NCI-H1105 treated with DMSO at 0.1 percent for 48 hours (cell line): ENCODE measurements at regions not wholly inside any gene's neighbourhood (a gene's known extent, or its start where the extent isn't known, plus 50 kb on each side); places are given as distances from the start of the nearest gene placed in this dataset.
"Not testable (repeated sequence)": the region's sequence is repeated elsewhere in the genome, so short reads cannot be mapped to it uniquely, and the experiment has no call there.

ENCODE experiments used
- DNase-seq: peaks from one replicate; lab custom pipeline; 2025; lab: John Stamatoyannopoulos, UW

DNA sequence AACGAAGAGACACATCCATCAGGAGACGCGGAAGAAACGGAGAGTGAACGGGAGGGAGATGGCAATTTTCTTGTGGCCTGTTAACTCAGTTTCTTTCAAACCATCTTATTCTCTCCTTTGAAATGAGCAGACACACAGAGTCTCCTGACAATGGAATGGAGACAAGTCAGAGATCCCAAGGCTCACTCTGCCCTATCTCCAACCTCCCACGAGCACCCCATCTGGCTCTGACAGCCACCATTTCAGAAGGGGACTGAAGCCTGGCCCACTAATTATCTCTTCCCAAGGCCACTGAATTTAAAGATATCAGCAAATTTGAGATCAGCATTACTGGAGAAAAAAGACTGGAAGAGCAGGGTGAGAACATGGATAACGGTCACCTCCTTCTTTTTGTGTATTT is 215.6 kb downstream of the DHX15 start:
- DNase-seq, result no peak

DNA sequence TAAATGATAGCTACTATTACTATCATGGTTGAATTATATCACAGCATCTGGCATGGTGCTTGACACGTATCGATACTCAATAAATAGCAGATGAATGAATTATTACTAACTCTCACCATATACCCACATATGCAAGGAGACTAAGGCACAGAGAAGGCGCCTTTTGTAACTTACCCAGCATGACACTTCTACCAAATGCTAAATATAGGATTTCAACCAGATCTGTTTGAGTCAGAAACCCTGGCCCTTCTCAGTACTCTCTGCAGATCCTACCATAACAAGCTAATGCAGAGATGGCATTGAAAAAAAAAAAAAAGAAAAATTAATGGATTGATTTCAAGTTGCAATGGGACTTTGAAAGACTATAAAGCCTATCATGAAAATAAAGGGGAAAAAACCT is 219.5 kb downstream of the DHX15 start:
- no peak for DNase-seq

DNA sequence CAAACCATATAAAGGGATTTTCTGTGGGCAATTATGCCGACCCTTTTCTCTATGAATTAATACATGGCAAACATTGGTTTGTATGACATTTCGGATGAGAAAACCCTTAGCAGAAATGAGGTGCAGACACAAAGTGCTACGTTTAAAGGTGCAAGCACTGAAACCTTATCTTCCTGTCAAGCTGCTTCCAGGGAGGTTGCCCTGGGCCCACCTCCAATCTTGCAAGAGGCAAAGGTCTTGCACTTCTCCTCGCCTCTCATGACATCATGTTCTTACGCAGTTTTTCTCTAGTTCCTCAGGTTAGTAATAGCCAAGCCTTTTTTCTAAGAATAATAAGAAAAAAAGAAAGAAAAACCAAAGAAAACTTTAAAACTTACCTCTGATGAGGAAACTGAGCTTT is 220.1 kb downstream of the DHX15 start:
- DNase-seq, result no peak

DNA sequence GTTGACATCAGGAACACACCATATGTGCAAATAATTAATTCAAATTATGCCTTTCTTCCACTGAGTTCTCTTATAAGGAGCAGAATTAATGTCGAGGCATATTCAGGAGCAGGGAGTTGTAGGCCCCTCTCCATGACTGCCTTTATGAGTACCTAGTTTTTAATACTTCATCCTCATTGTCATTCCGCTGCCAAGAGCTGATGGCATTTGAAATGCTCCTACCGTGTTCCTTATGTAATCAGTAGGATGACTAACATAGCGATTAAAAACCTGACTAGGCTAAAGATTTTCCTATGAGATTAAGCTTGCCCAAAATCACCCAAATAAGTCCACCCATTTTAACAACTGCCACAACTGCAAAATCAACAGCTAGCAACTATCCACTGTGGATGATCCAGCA is 220.6 kb downstream of the DHX15 start:
- no peak for DNase-seq

DNA sequence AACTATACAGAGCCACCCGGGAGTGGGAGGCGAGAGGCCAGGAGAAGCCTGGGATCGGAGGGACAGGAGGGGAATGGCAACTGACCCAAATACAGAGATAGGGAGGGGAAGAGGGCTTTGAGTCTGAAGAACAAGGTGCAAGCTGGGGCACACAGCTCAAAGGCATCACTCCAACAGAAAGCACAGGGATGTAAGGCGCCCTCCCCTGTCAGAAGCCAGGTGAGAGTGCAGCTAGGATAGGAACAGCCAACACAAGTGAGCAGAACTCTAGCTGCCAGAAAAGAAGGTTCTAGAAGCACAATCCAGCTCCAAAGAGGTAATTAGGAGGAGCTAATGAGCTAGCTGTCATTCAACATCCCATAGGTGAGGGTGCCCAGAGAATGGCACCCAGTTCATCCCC is 232.2 kb downstream of the DHX15 start:
- no peak for DNase-seq

DNA sequence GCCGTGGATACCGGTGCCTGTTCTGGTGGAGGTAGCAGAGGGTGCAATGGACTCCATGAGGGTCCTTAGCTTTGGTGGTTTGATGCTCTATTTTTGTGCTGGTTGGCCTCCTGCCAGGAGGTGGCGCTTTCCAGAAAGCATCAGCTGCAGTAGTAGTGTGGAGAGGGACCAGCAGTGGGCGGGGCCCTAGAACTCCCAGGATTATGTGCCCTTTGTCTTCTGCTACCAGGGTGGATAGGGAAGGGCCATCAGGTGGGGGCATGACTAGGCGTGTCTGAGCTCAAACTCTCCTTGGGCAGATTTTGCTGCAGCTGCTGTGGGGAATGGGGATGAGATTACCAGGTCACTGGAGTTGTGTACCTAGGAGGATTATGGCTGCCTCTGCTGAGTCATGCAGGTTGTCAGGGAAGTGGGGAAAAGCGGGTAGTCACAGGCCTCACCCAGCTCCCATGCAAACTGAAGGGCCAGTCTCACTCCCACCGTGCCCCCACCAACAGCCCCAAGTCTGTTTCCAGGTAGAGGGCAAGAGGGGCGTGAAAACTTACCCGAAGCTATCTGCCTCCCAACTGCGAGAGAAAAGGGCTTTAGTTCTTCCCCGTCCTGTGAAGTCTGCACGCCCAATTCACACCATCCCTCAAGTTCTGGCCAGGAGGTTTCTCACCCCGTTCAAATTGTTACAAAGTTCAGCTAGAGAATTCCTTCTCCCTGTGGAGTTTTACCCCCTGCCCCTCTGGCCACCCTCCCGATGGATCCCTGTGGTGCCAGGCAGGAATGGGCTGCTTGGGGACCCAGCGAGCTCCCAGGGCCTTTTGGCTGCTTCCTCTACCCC is 235.0 kb downstream of the DHX15 start:
- not testable (repeated sequence) for DNase-seq

DNA sequence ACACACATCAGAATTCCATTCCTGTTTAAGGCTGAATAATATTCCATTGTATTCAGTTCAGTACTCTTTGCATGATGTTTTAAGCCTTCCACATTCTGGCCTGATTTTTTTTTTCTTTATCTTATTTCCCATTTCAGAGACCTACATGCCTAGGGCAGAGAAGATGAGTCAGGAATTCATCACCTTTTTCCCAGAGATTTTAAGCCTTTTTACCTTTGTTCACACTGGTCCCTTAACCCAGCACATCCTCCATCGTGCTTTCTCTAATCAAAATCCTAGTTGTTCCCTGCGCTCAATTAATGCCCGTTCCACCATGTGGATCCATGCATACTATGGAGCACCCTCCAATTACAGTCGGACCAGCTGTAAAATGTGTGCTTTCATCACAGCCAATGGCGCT is 245.1 kb downstream of the DHX15 start:
- no peak for DNase-seq

DNA sequence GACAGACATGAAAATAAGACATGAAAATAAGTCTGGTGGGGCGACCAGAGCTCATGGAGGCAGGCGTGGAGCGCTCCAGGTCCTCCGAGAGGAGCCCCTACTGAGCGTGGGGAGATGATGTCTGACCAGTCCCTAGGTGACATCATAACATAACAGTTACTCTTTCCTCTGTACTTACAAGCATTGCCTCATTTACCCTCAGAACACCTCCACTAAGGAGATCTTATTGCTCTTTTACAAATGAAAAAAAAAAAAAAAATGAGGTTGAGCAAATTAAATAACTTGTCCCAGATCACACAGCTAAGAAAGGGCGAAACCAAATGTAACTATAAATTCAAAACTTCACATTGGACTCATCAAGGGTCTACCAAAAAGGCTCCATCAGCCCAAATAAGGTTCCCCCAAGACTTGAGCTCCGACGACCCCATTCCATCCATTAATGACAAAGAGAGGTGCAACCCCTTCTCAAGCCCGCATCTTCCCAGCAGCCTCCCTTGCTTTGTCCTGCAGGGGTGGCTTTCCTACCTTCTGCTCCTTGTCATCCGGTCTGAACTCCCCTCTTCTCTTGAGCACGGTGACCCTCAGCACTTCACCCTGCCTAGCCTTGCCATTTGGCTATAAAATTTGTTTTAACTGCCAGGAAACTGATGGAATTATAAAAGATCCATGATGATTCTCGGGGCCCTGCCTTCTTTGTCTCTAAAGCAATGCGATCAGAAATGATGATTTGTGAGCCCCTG is 246.7 kb downstream of the DHX15 start:
- DNase-seq, result no peak

DNA sequence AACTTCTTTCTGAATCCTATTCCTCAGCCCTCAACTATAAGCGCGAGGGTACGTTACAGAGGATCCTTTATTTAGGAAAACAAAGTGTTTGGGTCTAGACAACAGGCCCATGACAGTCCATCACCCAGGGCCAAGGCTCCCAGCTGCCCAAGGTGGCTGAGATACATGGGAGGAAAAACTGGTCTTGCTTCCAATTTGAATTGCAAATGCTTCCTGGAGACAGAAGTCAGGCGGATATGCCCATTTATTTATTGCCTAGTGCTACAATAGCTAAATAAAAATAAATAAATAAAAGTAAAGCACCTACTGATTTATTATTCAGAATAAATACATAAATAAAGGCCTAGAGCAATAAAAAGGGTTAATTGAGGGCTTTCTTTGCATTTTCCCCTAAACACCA is 248.7 kb downstream of the DHX15 start:
- DNase-seq, result no peak

DNA sequence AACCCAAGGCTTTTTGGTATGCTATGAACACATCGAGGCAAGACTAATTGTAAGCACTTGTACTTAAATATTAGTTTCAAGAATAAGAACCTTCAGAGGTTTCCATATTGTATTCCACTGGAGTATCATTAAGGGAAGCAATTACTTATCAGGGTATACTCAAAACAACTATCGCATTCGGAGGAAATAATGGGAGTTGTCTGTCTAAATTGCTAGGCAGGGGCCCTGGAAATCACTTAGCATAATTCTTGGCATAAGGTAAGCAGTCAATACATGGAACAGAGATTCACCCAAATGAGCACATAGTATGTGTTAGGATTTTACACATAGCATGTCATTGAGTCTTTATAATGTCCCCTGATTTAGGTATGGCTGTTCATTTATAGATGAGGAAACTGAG is 249.4 kb downstream of the DHX15 start:
- no peak for DNase-seq

DNA sequence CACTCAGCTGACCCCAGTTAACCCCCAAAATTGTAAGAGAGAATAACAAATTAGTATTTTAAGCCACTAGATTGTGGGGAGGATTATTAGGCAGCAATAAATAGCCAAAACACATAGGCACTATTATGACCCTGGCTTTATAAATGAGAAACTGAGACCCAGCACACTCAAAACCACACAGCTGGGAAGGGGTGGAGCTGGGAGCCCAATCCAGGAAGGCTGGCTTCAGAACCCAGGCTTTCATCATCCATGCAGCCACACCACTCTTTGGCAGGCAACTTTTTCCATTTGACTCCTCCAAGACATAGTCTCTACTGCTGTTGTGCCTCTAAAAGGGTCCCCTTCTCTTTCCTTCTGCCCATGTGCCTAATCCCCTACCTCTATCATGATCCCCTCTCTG is 253.8 kb downstream of the DHX15 start:
- no peak for DNase-seq

DNA sequence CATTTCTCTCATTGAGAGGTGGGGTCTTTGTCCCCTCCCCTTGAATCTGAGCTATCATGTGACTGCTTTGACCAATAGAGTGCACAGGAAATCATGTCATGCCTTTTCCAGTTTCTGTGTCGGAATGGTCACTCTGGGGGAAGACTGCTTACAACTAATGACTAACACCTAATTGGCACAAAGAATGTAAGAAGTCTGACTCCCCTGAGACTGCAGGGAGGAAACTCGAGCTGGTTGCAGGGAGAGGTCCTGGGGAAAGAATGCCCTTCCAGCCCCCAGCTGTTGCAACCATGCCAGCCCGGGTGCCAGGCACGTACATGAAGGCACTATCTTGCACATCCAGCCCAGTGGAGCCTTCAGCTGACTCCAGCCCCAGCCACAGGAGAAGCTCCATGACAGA is 254.2 kb downstream of the DHX15 start:
- no peak for DNase-seq

DNA sequence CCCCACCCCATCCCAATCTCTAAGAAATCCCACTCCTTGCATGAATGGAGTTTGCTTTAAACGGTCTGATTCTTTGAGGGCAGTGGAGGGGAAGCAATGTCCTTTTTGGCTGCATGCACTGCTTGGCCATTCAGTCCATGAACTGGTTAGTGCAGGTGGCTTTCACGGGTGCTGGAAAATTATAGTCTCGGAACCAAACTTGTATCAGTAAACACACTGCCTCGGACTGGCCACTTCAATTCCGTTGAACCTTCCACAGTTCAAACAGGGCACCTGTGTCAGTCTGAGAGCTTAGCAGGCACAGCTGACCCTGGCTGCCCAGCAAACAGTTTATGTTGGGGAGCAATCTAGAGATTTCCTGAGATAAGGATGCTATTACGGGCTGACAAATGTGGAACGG is 255.6 kb downstream of the DHX15 start:
- no peak for DNase-seq

DNA sequence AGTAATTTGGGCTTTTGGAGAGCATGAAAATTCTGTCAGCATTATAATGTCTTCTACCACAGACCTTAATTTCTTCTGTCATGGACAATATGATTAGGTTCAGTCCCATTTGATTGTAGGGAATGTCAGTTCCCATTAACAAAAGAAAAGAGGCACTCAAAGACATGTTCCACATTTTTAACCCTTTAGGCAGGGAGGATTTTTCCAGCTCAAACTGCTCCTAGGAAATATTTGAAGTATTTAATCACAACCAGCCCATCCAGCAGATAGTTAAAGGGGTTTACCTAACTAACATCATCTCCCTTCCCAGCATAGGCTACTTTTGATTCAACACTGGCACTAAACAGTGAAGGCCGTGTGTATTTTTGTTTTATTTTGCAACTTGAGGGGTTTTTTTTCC is 256.0 kb downstream of the DHX15 start:
- no peak for DNase-seq

DNA sequence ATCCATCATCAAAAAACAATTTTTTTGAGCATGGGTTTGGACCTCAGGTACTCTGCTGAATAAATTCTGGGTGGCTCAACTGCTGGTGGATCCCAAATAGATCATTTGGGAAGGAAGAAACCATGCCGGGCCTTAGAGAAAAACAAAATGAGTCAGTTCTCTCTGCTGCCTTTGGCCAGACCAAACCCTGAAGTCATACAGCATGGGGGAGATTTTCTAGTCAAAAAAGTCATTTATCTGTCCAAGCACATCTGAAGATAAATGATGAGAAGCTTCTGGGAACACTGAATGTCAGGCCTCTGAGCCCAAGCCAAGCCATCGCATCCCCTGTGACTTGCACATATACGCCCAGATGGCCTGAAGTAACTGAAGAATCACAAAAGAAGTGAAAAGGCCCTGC is 261.4 kb downstream of the DHX15 start:
- DNase-seq, result no peak

DNA sequence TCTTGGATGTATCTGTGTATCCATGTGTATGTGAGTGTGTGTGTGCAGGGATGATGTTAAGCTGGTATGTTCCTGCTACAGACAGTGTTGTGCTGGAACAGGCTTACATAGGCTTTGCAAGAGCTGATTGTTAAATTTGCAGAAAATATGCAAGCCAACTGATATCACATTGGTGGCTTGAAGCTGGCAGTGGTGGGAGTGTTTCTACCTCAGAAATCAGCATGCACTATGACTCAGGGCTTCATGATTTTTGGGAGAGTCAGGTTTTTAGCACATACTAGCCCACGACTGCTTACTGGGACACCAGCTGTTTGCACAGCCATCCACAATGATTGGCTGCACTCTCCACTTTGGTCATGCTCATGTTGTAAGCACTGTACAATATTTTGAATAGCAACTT is 261.8 kb downstream of the DHX15 start:
- DNase-seq, result no peak

DNA sequence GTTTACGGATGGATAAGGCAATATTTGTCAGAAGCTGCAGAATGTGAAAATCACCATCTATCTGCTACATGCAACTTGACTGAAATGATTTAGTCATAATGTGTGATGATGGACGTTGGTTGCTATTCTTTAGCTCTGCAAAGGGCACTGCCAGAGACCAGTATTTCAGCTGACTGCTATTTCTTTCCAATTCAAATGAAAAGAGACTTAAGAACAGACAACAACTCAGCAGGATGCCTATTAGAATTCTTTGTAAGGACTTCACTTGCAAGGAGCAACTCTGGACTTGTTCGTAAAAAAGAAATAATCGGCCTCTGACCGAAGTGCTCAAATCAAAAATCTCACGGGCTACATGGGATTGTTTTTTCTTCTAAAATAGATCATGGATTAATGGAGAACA is 262.7 kb downstream of the DHX15 start:
- no peak for DNase-seq

DNA sequence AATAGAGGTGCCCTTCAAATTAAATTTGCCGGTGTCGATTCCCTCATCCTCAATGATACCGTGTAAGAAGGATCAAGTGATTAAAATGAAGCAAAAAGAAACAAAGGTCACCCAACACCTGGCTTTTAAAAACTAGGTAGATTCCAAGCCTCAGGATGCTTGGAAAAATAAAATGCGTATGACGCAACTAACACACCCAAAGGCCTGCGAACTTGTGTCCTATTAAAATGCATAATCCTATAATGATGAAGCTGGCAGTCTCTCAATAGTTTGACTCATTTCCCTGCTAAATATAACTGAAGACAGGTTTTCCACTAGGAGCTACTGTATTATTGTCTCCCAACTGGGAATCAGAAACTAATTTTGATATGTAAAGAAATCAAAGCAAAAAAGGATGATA is 263.2 kb downstream of the DHX15 start:
- no peak for DNase-seq

DNA sequence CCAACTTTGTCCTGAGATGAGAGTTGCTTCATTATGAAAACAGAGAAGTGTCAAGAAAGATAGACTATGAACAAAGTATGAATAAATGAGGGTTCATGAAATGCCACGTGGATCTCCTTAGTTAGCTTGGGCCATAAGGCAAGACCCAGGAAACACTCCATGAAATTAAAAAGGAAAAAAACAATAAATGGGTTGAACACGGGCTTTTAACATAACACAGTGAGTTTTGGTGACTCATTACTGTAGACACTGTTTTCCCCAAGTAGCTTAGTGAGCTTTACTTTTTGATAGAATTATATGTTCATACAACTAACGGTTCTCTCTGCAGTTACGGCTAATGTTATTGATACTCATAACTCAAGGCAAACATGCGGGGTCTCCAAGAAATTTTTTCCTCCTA is 265.0 kb downstream of the DHX15 start:
- no peak for DNase-seq

DNA sequence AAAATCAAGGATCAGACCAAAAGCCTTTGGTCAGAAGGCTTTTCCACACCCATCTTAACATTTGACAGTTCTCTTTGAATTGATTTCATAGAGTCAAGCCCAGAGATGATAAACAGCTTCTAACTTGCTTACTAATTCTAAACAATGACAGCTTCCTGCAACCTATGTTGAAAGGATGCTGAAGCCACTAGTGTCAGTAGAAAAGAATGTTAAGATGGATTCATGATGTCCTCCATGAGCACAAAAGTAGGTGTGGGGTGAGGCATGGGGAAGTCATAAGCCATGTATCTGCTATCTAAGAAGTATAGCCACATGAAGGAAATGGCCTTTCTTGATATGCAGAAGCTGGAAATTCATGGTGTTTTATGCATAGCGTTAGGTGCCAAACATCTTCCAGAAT is 269.3 kb downstream of the DHX15 start:
- DNase-seq, result no peak

DNA sequence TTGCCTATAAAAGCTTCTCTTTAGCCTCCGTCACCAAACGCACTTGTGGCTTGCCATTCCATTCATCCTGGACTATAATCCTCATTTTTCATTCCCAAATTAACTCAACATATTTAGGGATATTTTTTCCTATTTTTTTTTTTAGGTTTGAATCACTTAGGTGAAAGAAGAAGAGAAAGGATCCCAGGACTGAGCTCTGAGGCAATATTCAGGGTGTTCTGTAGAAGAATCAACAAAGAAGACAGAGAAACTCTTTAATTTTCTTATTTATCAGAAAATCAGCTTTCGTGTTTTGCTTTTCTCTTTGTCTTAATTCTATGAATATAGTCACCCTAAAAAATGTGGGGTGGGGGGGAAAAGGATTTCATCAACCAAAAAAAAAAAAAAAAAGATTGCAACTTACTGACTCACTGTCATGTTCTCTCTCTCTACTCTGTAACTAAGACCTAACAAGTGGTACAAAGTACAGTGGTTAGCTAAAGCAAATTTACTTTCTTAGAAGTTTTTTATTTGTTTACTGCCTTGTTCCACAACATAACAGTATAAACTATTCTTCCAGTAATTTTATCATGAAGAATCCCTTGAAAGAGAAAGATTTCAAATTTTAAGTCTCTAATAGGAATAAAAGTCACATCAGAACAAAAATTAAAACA is 272.0 kb downstream of the DHX15 start:
- no peak for DNase-seq

DNA sequence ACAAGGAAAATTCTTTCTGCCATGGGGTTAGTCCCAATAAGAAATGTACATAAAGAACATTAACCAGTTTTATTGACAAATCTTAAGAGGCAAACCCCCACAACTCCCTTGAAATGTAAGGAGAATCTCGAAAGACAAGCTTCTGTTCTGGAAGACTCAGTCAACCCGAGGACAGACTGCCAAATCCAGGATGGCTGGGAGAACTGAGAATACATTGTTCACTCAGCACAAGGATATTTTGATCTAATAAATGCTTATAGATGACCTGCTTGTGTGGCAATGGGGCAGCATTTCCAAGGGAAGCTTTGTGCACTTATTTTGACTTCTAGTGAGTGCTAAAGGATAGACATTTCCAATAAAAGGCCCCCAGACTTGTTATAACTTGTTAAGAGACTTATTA is 280.4 kb downstream of the DHX15 start:
- DNase-seq, result no peak

DNA sequence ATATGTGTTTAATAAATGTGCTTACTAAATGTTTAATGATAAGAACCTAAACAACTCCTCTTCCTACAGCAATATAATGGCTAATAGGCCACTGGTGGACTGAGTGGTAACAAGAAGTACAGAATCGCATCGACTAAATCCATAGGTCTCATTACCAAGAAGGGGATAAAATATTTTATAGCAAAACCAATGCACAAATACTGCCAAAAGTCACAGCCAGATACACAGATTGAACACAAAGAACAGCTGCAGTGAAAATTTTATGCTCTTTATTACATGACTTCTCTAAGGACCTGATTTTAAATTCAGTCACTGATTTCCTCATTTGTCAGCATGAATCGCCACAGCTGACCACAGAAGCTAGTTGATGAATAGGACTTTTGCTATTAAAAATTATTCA is 285.4 kb downstream of the DHX15 start:
- DNase-seq, result no peak
